GM19035 (cell line): ENCODE measurements at regions not wholly inside any gene's neighbourhood (a gene's known extent, or its start where the extent isn't known, plus 50 kb on each side); places are given as distances from the start of the nearest gene placed in this dataset.

Experiments used
- ATAC-seq: cut with Tn5 transposase; IDR thresholded peaks from one replicate; pipeline ENCODE4 v1.9.1; 2021; ENCODE audit not compliant: unreplicated experiment

DNA sequence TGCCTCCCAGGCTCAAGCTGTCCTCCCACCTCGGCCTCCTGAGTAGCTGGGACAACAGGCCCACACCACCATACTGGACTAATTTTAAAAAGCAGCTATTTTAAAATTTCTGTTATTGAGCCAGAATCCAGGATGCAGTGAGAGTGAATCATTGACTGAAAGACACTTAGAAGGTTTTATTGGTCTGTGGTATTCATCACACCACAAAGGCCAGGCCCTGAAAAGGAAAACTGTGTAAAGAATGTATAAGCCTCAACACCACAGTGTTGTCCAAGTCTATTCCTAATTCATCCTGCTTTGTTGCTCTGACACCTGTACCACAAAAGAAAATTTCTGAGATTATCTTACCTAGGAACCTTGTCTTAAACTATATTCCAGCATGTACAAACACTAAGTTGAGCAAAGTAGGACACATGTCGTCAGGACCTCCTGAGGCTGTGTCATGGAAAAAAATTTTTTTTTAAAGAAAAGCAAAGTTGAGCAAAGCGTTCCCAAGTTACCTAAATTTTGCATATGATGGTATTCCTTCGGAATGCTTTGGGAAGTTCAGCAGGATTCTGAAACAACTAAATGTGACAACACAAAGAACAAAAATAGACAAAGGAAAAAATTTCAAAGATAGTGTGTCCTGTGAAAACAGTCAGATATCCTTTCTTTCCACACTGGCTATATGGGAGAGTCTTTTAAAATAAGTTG lies 129.6 kb upstream of the MKLN1 start:
- ATAC-seq: no peak

DNA sequence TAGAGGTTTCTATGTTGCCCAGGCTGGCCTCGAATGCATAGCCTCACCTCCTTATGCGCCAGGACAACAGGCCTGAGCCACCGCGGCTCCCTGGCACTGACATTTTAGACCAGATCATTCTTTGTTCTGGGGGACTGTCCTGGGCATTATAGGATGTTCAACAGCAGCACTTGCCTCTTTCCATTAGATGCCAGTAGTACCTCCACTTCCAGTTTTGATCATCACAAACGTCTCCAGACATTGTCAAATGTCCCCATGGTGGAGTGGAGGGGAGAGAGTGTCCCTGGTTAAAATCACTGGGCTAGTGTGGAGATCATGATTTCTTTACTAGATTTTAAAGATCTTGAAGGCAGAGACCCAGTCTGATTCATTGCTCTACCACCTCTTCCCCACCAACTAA lies 125.2 kb upstream of the MKLN1 start:
- no peak for ATAC-seq

DNA sequence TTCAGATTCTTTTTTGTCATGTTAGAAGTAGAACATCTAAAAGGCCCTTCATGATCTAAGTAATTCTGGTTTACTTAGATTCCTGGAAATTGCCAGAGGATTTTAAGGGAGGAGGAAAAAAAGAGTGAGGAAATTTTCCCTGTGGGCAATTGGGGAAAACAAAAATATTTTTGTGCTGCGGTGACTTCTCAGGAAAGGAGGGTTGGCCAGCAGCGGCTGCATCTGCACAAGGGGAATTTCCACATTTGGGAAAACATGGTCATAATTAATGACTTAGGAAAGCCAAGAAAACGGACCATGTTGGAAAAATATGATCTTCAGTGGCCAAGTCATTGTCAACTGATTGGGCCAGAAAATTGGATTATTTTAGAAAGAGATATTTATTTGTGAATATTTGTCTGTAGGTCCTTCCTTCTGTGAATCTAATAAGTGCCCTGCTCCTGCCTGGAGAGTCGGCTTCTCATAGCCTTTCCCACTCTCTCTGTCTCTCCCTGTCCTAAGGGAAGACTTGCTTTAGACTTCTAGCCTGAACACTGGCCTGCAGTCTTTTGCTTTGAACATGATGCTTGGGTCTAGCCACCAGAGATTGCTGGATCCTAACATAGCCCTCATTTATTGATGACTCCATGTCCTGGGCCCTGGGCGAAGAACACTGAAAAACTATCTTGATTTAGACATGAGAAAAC lies 124.2 kb upstream of the MKLN1 start:
- no peak for ATAC-seq

DNA sequence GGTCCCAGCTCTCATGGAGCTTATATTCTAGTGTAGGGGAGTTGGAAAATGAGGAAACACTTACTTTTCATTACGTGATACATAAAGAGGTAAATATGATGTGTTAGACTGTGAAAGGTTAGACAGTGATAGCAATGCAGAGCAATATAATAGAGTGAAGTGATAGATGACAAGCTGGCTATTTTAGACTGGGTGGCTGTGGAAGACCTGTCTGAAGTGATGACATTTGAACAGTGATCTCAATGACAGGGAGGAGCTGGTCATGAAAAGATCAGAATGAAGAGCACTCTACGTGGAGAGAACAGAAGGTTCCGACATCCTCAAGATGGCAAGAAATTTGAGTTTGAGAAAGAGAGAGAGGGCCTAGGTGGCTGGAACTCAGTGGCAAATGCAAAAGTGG lies 118.9 kb upstream of the MKLN1 start:
- no peak for ATAC-seq

DNA sequence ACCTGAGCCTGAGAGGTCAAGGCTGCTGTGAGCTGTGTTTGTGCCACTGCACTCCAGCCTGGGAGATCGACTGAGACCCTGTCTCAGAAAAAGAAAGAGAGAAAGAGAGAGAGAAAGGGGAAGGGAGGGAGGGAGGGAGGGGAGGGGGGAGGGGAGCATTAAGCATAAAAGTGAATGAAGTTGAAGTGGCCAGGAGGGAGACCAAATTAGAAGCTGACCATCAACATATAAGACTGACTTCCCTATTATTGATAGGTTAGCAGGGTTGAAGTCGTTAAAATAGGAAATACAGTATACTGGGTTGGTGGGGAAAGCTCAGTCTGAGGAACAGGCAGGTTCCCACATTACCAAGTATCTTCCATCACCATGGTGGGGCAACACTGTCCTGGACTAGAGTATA lies 117.1 kb upstream of the MKLN1 start:
- no peak for ATAC-seq

DNA sequence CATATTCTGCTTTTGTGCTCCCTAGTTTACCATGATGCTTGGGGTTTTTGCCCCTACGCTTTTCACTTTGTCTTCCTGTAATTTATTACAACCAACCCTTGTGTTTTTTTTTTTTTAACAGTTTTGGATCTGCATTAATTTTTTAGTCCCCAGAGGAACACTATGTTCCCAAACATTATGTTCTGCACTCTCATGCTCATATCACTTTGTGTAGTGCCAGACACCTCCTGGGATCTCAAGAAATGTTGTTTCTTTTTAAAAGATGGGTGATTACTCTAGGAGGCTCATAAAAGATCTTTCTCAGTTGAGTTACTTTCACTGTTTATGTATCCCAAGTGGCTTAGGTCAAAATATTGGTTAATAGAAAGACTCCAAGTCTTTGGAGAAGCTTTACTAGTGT lies 116.2 kb upstream of the MKLN1 start:
- no peak for ATAC-seq

DNA sequence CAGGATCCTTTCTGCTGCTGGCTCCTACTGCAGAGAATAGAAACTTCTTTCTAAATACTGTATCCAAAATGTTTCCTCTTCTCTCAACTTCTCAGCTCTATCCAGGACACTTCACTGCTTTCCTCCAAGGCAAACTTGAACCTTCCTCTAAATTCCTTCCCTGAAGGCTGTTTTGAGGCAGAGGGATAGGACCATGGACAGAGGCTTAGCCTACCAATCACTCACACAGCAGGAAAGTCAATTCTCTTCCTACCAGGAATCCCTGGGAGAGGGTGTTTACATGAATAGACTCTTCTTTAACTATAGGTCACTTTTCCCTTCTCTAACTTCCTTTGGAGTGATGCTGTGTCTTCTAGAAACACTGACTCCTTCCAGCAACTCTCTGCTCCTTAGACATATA lies 115.6 kb upstream of the MKLN1 start:
- no peak for ATAC-seq

DNA sequence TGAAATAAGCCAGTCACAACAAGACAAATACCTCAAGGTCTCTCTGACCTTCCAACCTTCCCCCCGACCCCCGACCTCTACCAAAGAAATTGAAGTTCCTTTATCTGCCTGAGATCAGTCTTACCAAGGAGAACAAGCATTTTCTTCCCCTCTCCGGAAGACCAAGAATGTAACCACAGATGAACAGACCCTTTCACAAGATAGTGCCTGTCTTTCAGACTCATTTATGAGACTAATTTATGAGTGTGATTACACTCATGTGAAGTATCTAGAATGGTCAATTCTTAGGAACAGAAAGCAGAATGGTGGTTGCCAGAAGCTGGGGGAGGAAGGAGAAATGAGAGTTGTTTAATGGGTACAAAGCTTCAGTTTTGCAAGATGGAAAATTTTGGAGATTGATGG lies 108.9 kb upstream of the MKLN1 start:
- no peak for ATAC-seq

DNA sequence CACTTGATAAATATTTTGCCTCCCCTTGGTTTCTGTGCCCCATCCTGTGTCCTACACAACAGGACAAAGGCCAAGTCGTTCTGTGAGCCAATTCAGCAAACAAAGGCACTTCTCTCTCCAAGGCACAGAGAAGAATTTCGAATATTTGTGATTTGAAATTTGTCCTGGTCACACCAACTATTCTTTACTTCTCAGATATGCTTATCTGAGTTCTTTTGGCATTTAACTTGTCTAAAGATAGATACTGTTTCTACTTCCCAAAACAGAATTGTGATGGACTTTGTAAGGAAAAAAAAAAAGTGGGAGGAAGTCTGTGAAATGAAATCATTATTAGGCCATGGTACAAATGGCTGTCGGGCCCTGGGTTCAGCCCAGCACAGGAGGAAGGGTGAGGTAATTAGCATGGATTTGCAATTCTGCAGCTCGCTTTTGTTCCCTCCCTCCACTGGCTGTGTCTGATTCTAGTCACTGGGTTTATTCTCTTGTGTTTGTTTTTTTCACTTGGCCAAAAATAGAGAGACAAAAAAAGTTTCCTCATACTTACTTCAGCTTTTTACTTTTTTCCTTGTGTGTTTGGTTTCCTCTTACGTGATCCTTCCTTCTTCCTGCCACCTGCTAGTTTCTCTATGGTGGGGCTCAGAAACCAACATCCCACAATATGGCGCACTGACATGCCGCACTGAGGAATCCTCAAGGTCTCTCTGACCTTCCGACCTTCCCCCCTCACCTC lies 108.2 kb upstream of the MKLN1 start:
- ATAC-seq: no peak

DNA sequence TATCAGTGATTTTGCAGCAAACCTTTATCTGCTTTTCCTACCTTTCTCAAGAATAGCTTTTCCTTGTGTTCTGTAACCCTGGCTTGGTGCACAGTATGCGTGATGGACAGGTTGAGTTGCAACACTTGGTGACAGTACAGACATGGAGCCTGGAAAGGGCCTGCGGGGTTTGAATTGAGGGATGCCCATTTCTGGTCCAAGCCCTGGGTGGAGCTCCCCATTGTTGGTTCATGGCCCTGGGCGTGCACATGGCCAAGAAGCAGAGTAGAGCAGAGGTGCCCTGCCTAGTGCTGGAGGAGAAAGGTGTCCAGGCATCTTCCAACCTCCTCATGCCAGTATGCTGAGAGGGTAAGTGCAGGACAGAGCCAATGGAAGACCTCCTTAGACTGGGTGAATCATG lies 106.6 kb upstream of the MKLN1 start:
- no peak for ATAC-seq

DNA sequence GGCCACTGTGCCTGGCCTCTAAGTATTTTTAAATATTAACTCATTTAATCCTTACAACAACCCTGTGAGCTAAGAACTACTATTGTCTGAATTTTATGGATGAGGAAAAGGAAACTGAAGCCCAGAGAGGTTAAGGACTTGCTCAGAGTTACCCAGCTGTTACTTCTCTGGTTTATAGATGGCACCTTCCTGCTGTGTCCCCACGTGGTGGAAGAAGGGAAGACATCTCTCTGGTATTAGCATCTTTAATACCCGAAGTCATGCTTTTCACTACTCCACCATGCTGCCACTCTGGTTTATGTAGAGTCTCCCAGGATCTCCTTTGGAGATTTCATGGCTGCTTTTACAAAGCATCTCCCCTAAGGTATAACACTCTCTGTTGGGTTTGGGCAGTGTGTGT lies 105.5 kb upstream of the MKLN1 start:
- ATAC-seq: no peak

DNA sequence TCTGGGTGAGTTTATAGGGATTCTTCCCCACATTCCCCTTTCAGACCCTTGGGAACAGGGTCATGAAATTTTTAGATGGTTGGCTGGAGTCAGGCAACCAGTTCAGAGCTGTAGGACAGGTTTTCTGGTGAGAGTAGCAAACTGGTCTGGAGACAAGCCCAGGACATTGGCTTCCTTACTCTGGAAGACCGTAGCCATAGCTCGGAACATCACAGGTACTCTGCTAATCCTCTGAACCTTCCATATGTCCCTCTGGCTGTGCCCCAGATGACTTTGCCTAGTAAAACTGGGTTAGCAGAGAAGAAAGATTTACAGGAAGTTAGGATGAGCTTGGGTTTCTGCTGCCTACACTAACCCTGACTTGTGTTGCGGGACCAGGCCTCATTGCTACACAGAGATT lies 104.5 kb upstream of the MKLN1 start:
- no peak for ATAC-seq

DNA sequence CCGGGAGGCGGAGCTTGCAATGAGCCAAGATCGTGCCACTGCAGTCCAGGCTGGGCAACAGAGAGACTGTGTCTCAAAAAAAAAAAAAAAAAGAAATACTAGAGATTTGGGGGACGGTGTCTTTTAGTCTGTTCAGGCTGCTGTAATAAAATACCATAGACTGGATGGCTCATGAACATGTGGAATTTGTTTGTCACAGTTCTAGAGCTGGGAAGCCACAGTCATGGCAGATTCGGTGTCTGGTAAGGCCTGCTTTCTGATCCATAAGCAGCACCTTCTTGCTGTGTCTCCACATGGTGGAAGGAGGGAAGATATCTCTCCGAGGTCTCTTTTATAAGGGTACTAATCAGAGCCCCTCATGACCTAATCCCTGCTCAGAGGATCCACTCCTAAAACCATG lies 102.7 kb upstream of the MKLN1 start:
- no peak for ATAC-seq

DNA sequence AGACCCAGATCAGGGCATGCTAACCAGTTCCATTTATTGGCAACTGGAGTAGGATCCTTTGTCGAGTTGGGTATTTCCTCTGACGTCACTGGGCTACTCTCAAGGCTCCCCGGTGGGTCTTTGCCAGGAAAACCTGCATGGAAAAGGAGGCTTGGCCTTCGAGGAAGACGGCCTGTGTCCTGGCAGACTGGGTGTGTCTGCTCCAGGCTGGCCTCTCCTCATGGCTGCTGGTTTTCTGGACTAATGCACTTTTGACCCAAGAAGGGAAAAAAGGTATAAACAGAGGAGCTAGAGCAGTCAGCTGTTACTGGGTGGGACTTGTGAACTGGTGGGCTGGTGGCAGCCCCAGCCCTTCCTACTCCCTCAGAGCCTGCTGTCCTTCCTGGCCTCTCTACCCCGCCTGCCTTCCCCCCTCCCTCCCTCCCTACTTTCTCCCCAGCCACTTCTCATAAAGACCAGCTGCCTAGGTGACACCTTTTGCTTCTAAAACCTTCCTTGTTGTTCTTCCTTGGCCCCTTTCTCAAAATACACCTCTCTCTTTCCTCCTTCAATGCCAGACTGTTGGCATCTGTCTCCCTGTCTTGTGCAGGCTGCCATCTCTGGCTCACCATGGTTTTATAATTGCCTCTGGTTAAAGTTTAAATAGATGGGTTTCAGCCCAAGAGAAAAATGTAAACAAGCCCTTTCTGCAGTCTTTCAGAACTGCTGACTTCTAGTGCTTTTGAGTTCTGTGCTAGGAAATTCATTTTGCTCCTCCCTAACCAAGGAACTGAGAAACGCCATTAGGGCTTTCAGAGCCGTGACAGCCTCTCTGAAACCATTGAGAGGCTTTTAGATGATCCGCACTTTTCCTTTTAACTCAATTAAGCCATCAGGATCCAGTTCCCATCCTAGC lies 101.8 kb upstream of the MKLN1 start:
- no peak for ATAC-seq

DNA sequence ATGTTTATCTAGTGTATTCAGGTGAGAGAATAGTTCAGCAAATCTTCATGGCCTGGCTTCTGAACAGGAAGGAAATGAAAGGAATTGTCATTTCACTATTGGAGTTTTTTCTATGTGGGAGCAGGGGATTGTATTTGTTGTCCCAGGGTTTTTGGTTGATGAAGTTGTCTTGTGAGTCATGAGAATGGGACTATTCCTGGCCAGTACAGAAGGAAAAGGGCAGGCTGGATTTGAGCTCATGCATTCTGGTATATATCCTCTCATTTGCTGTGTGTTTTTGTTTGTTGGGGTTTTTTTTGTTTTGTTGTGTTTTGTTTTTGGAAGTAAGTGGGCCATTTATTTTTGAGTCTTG lies 101.2 kb upstream of the MKLN1 start:
- ATAC-seq: no peak

DNA sequence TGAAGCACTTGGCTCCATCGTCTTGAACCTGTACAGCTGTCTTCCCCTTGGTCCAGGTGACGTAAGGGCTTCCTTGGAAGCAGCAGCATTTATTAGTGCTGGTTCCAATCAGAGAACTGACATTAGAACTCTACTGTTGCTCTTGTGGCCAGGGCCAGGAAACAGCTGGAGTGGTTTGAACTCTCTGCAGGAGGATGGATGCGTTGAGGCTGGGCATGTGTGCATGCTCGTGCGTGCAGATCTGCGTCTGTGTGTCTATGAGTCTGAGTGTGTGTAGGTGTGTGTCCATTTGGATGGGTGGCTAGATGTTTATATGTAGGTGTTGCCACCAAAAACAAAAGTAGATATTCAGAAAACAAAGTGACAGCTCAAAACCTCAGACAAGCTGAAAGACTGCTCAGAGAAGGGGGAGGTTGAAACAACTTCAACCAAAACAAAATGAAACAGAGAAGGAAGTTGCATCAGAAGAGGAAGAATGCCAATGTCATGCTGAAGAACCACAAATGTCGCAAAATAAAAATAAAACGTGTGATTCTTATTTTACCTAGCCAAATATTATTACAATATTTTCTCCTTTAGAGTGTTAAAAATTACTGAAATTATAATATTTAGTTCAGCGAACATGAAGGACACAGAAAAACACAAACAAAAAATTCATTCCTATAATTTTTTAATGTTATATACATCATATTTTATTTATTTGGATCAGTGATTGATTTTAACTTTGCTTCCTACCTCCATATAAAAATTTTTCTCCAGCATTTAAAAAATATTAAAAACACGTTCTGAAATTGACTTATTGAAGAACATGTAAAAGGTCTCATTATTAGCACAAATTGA lies 96.1 kb upstream of the MKLN1 start:
- ATAC-seq: peak; percentile 86

DNA sequence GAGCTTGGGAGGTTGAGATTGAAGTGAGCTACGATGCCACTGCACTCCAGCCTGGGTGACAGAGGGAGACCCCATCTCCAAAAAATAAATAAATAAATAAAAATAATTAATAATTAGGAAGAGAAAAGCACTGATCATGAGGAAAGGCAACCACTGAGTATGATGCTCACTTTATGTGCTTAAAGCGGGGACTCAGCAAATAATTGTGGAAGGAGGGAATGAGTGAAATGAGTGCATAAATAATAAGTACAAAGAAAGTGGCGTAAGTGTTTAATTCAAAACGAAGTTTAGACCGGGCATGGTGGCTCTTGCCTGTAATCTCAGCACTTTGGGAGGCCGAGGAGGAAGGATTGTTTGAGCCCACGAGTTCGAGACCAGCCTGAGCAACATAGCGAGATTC lies 94.9 kb upstream of the MKLN1 start:
- no peak for ATAC-seq

DNA sequence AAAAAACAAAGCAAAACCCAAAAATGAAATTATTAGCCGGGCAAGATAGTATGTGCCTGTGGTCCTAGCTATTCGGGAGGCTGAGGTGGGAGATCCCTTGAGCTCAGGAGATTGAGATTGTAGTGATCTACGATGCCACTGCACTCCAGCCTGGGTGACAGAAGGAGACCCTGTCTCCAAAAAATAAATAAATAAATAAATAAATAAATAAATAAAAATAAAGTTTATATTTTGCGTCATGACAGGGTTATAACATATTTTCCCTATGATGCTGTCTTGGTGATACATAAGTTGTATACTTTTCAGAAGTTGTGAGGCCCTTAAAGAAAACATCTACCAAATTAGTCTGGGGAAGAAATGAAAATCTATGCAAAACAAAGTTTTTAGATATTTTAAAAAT lies 94.5 kb upstream of the MKLN1 start:
- ATAC-seq: no peak

DNA sequence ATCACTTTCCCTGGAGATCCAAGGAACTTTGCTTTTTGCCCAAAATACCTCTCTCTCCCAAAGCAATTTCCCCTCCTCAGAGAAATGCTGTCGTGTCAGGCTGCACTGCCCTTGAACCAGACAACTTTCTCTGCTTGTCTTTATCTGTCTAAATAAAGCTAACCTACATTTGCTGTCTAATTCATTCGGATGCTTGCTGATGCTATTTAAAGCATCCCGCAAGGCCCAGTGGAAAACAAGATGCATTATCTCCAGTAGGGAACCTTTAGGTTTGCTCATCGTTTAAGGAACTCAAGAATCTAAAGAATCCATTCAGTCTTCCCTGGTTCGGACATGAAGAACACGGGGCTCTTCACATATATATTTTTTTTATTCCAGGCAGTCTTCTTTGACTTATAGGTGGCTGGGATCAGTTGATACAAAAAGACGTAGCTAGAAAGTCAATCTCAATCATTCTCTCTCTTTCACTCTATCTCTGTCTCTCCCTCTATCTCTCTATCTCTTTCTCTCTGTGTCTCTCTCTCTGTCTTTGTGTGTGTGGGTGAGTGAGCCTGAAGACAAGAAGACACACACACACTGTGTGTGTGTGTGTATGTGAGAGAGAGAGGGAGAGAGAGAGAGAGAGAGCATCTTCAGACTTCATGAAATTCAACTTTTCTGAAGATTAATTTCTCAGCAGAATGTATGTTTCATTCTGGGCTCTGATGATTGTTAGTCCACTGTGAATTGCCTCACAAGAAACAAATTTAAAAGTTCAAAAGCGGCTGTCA lies 92.8 kb upstream of the MKLN1 start:
- no peak for ATAC-seq
